Keratinocyte (primary cell): ENCODE measurements at regions not wholly inside any gene's neighbourhood (a gene's known extent, or its start where the extent isn't known, plus 50 kb on each side); places are given as distances from the start of the nearest gene placed in this dataset.

Experiments
- CTCF ChIP-seq, 3 experiments: IDR thresholded peaks in 1 of 3; conservative IDR thresholded peaks in 1 of 3; optimal IDR thresholded peaks in 1 of 3; 2 replicates in 2 of 3; 3 replicates in 1 of 3; pipeline versions ENCODE3 to v1.5.1; 2011; ENCODE audit warnings: low read length in 3 of 3, mild to moderate bottlenecking in 3 of 3, moderate library complexity in 2 of 3, control low read depth in 1 of 3, inconsistent platforms in 1 of 3; ENCODE audit not compliant: insufficient read depth in 2 of 3; ENCODE audit errors: extremely low read depth in 1 of 3
- EZH2 ChIP-seq: IDR thresholded peaks from one replicate; pipeline ENCODE4 v1.6.1; 2012; ENCODE audit warnings: inconsistent platforms, mild to moderate bottlenecking, low read length, moderate library complexity

- TF ChIP-seq CTCF (optimal IDR thresholded peaks at IDR 0.05 in 1 of 3, IDR thresholded peaks at IDR 0.05 in 1 of 3, conservative IDR thresholded peaks at IDR 0.05 in 1 of 3; ENCODE audit: extremely low read depth in 1 of 3, insufficient read depth in 2 of 3, low read length in 3 of 3) (no peak), EZH2 (no peak)
Observed at GRCh38 chr1:4309676-4310320, 344.6 kb upstream of the AJAP1 start.
